DMS114 treated with DMSO at 0.1 percent for 48 hours (cell line): ENCODE measurements at regions not wholly inside any gene's neighbourhood (a gene's known extent, or its start where the extent isn't known, plus 50 kb on each side); places are given as distances from the start of the nearest gene placed in this dataset.
"Not testable (repeated sequence)": the region's sequence is repeated elsewhere in the genome, so short reads cannot be mapped to it uniquely, and the experiment has no call there.

Experiments
- DNase-seq: peaks from one replicate; lab custom pipeline; 2025; ENCODE audit not compliant: unreplicated experiment; lab: John Stamatoyannopoulos, UW

DNA sequence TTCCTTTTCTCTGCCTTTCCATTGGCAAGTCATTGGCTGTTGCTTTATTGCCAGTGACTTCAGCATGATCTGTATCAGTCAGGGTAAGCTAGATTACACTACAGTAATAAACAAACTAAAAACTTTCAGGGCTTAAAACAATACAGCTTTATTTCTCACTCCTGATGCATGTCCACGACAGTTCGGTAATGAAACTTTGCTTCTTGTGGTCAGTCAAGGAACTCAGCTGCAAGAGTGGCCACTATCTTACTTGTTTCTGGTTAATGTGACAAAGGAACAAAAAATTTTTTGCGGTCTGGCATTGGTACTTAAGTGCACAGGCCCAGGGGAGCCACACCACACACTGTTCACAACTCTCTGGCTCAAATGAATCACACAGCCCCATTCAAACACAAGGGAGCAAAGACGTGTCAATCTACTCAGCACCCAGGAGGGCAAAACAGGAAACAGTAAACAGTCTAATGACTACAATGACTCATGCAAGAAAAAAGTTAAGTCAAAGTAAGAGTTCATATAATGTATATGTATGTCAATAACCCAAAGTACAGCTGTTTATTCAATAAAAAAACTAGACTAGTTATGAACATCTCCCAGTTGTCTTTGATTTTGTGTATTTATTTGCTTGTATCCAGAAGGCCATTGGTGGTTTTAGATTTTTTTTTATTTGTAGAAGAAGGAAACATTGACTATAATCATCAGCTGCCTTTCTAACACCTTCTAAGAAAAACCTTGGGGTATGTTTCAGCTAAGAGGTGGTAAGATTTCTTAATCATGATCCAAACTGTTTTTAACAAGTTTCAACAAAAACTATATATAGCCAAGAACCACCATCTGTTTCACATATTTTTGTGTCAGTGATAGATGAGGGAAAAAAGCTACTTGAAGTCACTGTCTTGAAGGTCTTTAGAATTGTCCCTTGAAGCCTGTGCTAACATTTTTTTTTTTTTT, 134.4 kb upstream of the FAM3C start:
- no peak for DNase-seq

- DNase-seq, result no peak
Measured at GRCh38 chr7:121529003-121529402, 132.9 kb upstream of the FAM3C start.

- not testable (repeated sequence) for DNase-seq
Measured at GRCh38 chr7:121526210-121526609, 130.1 kb upstream of the FAM3C start.

DNA sequence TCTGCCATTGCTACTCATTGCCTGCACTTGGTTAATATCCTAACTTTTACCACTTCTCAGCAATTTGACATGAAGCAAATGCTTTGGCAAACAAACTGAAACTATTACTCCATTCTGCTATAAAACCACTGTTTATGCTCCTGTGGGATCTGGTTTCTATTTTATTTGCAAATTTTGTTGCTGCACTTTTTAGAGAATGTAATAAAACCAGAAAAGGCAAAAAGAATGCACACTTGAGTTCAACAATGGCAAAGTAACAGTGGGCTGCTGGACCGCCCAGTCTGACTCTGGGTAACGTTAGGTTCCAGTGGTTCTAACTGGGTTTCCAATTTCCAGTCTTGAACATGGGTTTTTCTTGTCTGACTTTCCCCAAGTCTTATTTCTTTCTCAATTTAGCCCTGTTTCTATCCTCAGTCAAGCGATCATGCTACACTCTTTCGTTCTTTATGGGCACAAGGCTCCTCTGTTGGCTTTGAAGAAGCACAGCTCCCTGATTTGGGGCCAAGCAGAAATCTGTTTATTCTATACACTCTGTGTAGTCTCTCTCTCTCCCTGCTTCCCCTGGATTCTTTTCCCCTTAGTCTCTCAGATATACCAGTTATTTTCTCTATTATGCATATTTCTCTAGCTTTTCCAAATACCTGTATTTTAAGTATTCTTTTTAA, 129.2 kb upstream of the FAM3C start:
- DNase-seq, result no peak

- no peak for DNase-seq
Measured at GRCh38 chr7:121521711-121522400, 125.7 kb upstream of the FAM3C start.

DNA sequence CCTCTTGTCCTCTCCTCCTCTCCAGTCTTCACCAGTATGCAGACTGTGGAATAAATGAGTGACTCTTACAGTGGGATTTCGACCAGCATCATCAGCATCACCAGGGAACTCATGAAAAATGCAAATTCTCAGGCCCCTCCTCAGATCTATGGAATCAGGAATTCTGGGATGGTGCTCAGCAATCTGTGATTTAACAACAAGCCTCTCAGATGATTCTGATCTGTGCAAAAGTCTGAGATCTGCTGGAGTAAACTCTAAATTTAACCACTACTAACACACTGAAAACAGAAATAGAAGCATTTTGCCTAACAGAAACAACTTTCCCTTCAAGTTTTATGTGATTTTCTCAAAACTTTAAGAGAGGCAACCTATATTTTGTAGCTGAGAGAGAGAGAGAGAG, 124.8 kb upstream of the FAM3C start:
- no peak for DNase-seq

GRCh38 chr7:121519548-121520521, 123.7 kb upstream of the FAM3C start:
- DNase-seq, result no peak

GRCh38 chr7:121517591-121517990, 121.5 kb upstream of the FAM3C start:
- DNase-seq, result no peak

DNA sequence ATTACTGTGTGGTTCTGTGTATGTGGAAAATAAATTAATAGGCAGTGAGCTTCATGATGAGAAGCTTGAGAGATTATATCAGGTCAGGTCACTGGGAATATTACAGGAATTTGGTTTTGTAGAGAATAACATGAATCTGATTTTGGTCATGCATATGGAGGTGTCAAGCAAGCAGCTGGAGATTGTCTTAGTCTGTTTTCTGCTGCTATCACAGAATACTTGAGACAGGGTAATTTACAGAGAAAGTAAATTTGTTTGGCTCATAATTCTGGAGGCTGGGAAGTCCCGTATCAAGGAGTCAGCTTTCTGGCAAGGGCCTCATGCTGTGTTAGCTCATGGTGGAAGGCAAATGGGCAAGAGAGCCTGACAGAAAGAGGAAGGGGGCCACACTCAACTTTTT, 120.7 kb upstream of the FAM3C start:
- no peak for DNase-seq

GRCh38 chr7:121515630-121516401, 119.7 kb upstream of the FAM3C start:
- no peak for DNase-seq

DNA sequence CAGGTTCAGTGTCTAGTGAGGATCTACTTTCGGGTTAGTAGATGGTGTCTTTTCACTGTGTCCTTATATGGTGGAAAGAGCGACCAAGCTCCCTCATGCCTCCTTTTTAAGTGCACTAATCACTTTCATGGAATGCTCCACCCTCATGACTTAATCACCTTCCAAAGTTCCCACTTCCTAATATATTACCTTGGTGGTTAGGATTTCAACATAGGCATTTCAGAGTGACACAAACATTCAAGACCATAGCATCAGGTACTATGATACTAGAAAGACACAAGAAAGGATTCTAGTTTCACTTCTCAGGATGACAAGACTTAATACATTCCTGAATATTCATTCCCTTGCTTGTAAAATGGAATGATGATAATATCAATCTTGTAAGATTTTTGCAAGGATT, 119.1 kb upstream of the FAM3C start:
- DNase-seq, result no peak

DNA sequence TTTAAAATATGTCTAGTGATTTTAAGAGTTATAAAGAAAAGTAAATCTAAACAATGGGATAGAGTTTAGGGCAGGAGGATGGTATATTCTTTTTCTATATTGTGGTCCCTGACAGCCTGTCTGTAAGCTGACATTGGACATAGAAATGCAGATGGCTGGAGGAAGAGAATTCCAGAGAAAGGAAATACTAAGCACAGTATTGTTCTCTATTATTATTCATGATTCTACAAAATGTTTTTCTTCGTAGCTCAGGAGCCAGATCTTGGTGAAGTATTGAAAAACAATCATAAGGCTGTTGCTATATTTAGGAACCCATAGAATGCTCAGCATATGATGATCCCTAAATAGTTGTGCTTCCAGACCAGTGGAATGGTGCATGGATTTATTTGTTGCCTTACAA, 117.0 kb upstream of the FAM3C start:
- DNase-seq, result no peak

DNA sequence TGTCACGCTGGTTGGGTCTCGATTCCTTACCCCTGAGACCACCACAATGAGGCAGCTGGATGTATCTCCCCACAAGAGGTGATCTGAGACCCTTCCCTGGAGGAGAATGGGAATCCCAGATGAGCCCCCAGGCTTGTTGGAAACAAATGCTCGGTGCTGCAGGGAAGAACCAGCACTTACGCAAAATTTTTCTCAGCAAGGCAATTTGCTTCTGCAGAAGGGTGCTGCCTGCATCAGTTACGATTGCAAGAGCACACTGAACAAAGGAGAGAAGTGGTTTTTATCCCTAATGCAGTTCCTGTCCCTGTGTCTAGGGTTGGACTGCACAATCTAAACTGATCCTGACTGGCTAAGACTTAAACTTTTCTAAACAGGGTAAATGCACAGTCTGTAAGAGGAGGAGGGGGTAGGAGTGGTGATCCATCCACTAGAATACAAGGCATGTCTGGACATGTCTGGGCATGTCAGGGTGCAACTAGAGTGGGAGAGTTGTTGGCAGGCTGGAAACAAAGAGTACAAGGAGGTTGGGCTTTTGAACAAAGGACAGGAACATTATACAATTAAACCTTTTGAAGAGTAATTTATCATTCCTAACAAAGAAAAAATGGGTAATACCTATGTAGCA, 114.9 kb upstream of the FAM3C start:
- no peak for DNase-seq

- no peak for DNase-seq
Measured at GRCh38 chr7:121510302-121510701, 114.2 kb upstream of the FAM3C start.

DNA sequence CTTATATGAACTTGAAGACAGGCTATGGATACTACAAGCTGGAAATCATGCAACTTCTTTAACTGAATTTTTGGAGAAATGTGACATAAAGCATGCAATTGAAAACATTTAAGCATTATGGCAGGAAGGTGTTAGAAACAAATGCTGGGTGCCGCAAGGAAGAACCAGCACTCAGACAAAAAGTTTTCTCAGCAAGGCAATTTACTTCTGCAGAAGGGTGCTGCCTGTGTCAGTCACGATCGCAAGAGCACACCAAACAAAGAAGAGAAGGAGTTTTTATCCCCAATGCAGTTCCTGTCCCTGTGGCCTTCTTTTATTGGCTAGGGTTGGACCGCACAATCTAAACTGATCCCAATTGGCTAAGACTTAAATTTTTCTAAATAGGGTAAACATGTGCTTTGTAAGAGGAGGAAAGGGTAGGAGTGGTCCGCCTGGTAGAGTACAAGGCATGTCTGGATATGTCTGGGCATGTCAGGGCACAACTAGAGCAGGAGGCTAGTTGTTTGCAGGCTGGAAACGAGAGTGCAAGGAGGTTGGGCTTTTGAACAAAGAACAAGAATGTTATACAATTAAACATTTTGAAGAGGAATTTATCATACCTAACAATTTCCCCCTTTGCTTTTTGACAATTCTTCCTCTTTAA, 109.6 kb upstream of the FAM3C start:
- no peak for DNase-seq

DNA sequence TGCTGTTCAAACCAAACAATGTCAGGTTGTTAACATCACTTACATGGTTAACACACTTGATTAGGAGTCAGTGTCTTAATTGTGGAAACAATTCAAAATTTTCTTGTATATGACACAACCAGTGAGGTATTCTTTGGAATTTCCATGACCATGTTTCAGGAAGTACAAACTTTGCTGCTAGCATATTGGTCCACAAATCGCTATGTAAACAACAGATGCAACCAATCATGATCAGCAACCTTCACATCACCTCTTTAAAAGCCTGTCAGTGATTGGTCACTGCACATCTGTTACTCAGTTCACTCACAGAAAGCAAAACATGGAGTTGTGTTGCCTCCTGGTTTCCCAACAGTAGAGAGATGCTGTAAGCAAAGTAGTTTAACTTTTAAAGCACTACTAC, 108.9 kb upstream of the FAM3C start:
- DNase-seq, result no peak

- no peak for DNase-seq
Measured at GRCh38 chr7:121504482-121504881, 108.4 kb upstream of the FAM3C start.

- no peak for DNase-seq
Measured at GRCh38 chr7:121503730-121504129, 107.6 kb upstream of the FAM3C start.

DNA sequence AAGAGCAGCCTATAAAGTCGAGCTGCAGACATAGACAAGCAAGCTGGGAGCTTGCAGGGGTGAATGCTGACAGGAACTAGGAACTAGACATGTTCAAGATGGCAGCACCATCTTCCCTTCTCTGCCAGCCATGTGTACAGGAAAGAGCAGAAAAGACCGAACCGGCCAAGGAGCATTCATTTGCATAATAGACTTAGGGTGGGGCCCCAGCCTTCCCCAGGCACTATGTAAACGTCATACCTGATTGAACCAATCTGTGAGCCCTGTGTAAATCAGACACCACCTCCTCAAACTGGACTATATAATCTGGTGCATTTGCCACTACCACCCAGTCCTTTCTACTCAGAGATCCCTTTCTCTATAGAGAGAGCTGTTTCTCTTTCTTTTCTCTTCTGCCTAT, 106.9 kb upstream of the FAM3C start:
- no peak for DNase-seq
